PC-3 (cell line): ENCODE measurements at regions not wholly inside any gene's neighbourhood (a gene's known extent, or its start where the extent isn't known, plus 50 kb on each side); places are given as distances from the start of the nearest gene placed in this dataset.
A peak's percentile ranks its signal among the peaks of the same experiment; 100 is the strongest.

Experiments
- ATAC-seq: fragments of 200-7000 bp; cut with Tn5 transposase; 2 replicates; pipeline ENCODE4 v1.9.1; 2020; ENCODE audit warnings: mild to moderate bottlenecking, moderate library complexity
- BruUV-seq: library from RNA; stranded (reverse); fragments of 400-500 nt; replicated peaks from 2 replicates; lab custom pipeline; 2021; lab: Mats Ljungman, UMichigan
- CTCF ChIA-PET: fragments of 300-600 bp; sonication (Branson Sonifier 250); formaldehyde crosslinking; loops from one replicate; lab custom pipeline; 2022; ENCODE audit warnings: antibody characterized with exemption; lab: Charles Lee
- POLR2A ChIA-PET: fragments of 300-600 bp; sonication (Branson Sonifier 250); formaldehyde crosslinking; loops from one replicate; lab custom pipeline; 2022; ENCODE audit warnings: antibody characterized with exemption; ENCODE audit not compliant: unreplicated experiment; lab: Charles Lee
- DNase-seq: peaks from one replicate; pipeline ENCODE4 v3.0.0-alpha.2; 2015
- H2AFZ ChIP-seq: fragments of 300-600 bp; sonication (generic); 2 replicates; pipeline ENCODE4 v1.6.0; 2016; ENCODE audit warnings: antibody characterized with exemption, low read length
- H3F3A ChIP-seq: fragments of 300-600 bp; sonication (generic); one replicate; pipeline ENCODE4 v1.6.0; 2017; ENCODE audit warnings: antibody characterized with exemption, low read length, control low read depth, mild to moderate bottlenecking; ENCODE audit not compliant: unreplicated experiment
- H3K27ac ChIP-seq: fragments of 300-600 bp; sonication (generic); 2 replicates; pipeline ENCODE4 v1.5.1; 2016; ENCODE audit warnings: mild to moderate bottlenecking, low read length
- H3K27me3 ChIP-seq: fragments of 300-600 bp; sonication (generic); 2 replicates; pipeline ENCODE4 v1.6.1; 2016; ENCODE audit warnings: low read length, mixed read lengths
- H3K36me3 ChIP-seq: fragments of 300-600 bp; sonication (generic); 2 replicates; pipeline ENCODE4 v1.6.1; 2016; ENCODE audit warnings: low read depth, mixed run types, low read length, mixed read lengths
- H3K4me1 ChIP-seq: fragments of 300-600 bp; sonication (generic); 2 replicates; pipeline ENCODE4 v1.5.1; 2016; ENCODE audit warnings: low read length; ENCODE audit not compliant: insufficient read depth
- H3K4me2 ChIP-seq: fragments of 300-600 bp; sonication (generic); 2 replicates; pipeline ENCODE4 v1.6.0; 2016; ENCODE audit warnings: low read length
- H3K4me3 ChIP-seq: fragments of 300-600 bp; sonication (generic); 2 replicates; pipeline ENCODE4 v1.5.1; 2016; ENCODE audit warnings: mild to moderate bottlenecking, low read length, mixed read lengths
- H3K79me2 ChIP-seq: fragments of 300-600 bp; sonication (generic); 2 replicates; pipeline ENCODE4 v1.6.1; 2017; ENCODE audit warnings: low read length, mixed read lengths
- H3K9ac ChIP-seq: fragments of 300-600 bp; sonication (generic); 2 replicates; pipeline ENCODE4 v1.6.0; 2016; ENCODE audit warnings: mild to moderate bottlenecking, low read length
- H3K9me2 ChIP-seq: fragments of 300-600 bp; sonication (generic); replicated peaks from 2 replicates; pipeline ENCODE4 v1.6.1; 2016; ENCODE audit warnings: mixed run types, low read length, mixed read lengths
- H3K9me3 ChIP-seq: fragments of 300-600 bp; sonication (generic); 2 replicates; pipeline ENCODE4 v1.6.1; 2016; ENCODE audit warnings: low read length, mixed read lengths
- H4K20me1 ChIP-seq: fragments of 300-600 bp; sonication (generic); 2 replicates; pipeline ENCODE4 v1.6.1; 2016; ENCODE audit warnings: low read length, mixed read lengths
- EZH2 ChIP-seq: fragments of 300-600 bp; sonication (generic); IDR thresholded peaks from one replicate; pipeline ENCODE4 v1.6.1; 2017; ENCODE audit warnings: antibody characterized with exemption, mild to moderate bottlenecking, low read length; ENCODE audit not compliant: unreplicated experiment
- EZH2phosphoT487 ChIP-seq: fragments of 300-600 bp; sonication (generic); IDR thresholded peaks from 2 replicates; pipeline ENCODE4 v1.6.1; 2018; ENCODE audit warnings: mild to moderate bottlenecking, antibody characterized with exemption, low read length, borderline replicate concordance
- intact Hi-C: fragments of 100-400 bp; cut with micrococcal nuclease; formaldehyde crosslinking; loops from 2 replicates; pipeline ENCODE4 v1.9.0; 2023
- TF ChIP-seq, protein P1 (sequence below): fragments of 300-600 bp; sonication (generic); conservative IDR thresholded peaks from 2 replicates; pipeline ENCODE4 v1.5.1; 2017; ENCODE audit warnings: antibody characterized with exemption, low read depth, mild to moderate bottlenecking, low read length

DNA sequence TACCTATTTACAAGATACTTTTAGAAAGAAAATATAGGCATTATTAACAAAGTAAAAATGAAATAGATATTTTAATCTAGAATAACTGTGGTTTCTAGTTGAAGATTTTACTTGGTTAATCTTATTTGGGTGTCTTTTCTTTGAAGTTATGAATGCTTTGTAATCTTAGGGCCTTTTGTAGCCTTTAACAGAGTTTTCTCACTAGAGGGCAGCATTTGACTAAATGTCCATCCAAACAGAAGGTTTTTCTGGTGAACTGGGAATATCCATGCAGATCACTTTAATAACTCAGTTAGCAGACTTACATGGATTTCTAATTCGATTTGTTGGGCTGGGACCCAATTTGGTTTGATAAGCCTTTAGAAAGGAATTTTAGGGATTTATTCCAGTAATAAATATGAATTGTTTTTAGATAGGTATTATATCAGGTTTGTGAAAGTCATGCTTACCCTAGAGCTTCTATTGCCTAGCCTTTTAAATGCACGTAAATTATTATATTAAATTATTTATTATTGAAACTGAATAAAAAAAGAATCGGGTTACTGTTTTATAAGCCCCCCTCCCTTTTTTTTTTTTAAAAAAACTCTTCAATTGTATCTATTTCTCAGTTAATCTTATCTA is 119.7 kb downstream of the ZNF326 start:
- Histone ChIP-seq H3K9me3 (no peaks in the 10 kb centered on the region), H3K27ac (no peak overlapping the region), H4K20me1 (no peaks in the 10 kb centered on the region), H3K36me3 (no peaks in the 10 kb centered on the region), H3K79me2 (no peaks in the 10 kb centered on the region), H3F3A (no peaks in the 10 kb centered on the region), H3K4me1 (no peaks in the 10 kb centered on the region), H3K9ac (no peak overlapping the region), H3K4me3 (no peak overlapping the region), H3K27me3 (peaks cover 58% of the 10 kb centered on the region), H3K4me2 (no peak overlapping the region), H2AFZ (no peak overlapping the region), H3K9me2 (no peaks in the 10 kb centered on the region)
- ATAC-seq (peak; percentile 42; the same call in 1 of the 2 replicates), DNase-seq (peak; percentile 77)
- intact Hi-C loops: loop anchor here (5.0 to 10.0 kb wide), 3 partner anchors 460 to 1160 kb away; no protein-coding TSS in a partner anchor
- POLR2A ChIA-PET: interaction anchor here (0.7 kb wide), 1 partner anchor 304 kb away, joined by 15 read pairs; no protein-coding TSS in a partner anchor
- CTCF ChIA-PET: no interaction called here
- BruUV-seq: no TSS peak
- TF ChIP-seq EZH2phosphoT487 (no peak), EZH2 (no peak)
- TF ChIP-seq, protein P1, sequence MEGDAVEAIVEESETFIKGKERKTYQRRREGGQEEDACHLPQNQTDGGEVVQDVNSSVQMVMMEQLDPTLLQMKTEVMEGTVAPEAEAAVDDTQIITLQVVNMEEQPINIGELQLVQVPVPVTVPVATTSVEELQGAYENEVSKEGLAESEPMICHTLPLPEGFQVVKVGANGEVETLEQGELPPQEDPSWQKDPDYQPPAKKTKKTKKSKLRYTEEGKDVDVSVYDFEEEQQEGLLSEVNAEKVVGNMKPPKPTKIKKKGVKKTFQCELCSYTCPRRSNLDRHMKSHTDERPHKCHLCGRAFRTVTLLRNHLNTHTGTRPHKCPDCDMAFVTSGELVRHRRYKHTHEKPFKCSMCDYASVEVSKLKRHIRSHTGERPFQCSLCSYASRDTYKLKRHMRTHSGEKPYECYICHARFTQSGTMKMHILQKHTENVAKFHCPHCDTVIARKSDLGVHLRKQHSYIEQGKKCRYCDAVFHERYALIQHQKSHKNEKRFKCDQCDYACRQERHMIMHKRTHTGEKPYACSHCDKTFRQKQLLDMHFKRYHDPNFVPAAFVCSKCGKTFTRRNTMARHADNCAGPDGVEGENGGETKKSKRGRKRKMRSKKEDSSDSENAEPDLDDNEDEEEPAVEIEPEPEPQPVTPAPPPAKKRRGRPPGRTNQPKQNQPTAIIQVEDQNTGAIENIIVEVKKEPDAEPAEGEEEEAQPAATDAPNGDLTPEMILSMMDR: peak; percentile 80

DNA sequence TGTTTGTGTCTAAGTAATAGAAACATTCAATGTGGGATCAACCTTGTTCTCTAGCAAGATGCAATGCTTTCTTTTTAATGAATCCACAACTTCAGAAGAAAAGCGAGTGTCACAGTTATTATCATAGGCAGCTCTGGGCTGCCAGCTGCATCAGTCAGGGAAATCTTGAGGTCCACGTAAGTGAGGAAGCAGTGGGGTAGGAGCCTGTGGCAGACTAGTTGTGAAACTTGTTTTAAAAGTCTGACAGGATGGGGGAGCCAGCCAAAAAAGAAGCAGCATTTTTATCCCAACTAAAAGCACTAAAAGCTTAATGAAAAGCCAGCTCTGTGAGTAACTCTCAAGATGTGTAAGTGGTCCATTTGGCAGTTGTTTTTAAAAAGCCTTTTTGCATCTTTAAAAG is 113.1 kb downstream of the ZNF326 start:
- CTCF ChIA-PET: interaction anchor here (0.7 kb wide), 1 partner anchor 533 kb away, joined by 3 read pairs; no protein-coding TSS in a partner anchor
- POLR2A ChIA-PET: no interaction called here
- Histone ChIP-seq H2AFZ (no peak overlapping the region), H3K9me3 (no peaks in the 10 kb centered on the region), H3K36me3 (no peaks in the 10 kb centered on the region), H3K27me3 (peaks cover 88% of the 10 kb centered on the region), H3K9me2 (no peaks in the 10 kb centered on the region), H3K79me2 (no peaks in the 10 kb centered on the region), H3K4me1 (no peaks in the 10 kb centered on the region), H3F3A (no peaks in the 10 kb centered on the region), H3K9ac (no peak overlapping the region), H3K4me2 (no peak overlapping the region), H4K20me1 (0 out of 2 replicates have a peak, but pooled peaks cover 6% of the 10 kb centered on the region), H3K27ac (no peak overlapping the region), H3K4me3 (no peak overlapping the region)
- DNase-seq (no peak), ATAC-seq (no peak)
- BruUV-seq: no TSS peak
- intact Hi-C loops: loop anchor here (10.0 kb wide), 1 partner anchor 323 kb away; no protein-coding TSS in a partner anchor
- TF ChIP-seq, protein P1: no peak
- TF ChIP-seq EZH2: no peak
- no peak for TF ChIP-seq EZH2phosphoT487

DNA sequence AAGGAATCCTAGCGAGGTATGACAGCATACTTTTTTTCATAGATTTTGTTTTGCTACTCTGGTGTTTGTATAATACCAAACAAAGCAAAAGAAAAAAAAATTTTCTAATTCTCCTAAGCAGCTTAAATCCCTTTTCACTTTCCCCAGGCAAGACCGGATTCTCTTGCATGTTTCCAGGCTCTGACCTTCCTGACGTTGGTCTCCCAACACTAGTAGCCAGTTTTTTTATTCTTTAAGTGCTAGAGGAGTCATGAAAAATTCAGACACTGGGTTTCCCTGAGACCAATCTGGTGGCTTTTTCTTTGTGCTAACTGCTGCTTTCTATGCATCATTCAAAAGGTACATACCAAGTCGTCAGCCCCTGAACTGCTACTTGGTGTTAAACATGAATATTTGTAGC is 111.4 kb downstream of the ZNF326 start:
- ATAC-seq (no peak), DNase-seq (no peak)
- TF ChIP-seq, protein P1: no peak
- no peak for TF ChIP-seq EZH2
- no peak overlapping the region for H3K9ac ChIP-seq
- no TSS peak for BruUV-seq
- H3K27ac ChIP-seq: no peak overlapping the region
- H3K4me2 ChIP-seq: no peak overlapping the region
- H3K9me3 ChIP-seq: no peaks in the 10 kb centered on the region
- intact Hi-C loops: loop anchor here (10.0 kb wide), 1 partner anchor 322 kb away; no protein-coding TSS in a partner anchor
- 0 out of 2 replicates have a peak, but pooled peaks cover 6% of the 10 kb centered on the region for H4K20me1 ChIP-seq
- CTCF ChIA-PET: no interaction called here
- no peak overlapping the region for H3K4me3 ChIP-seq
- no peaks in the 10 kb centered on the region for H3K36me3 ChIP-seq
- no peaks in the 10 kb centered on the region for H3K9me2 ChIP-seq
- no peak overlapping the region for H2AFZ ChIP-seq
- H3K4me1 ChIP-seq: no peaks in the 10 kb centered on the region
- H3K79me2 ChIP-seq: no peaks in the 10 kb centered on the region
- H3K27me3 ChIP-seq: peaks cover 79% of the 10 kb centered on the region
- H3F3A ChIP-seq: no peaks in the 10 kb centered on the region
- POLR2A ChIA-PET: interaction anchor here (0.6 kb wide), 1 partner anchor 1118 kb away, joined by 5 read pairs; no protein-coding TSS in a partner anchor
